ENCODE measurements at regions not wholly inside any gene's neighbourhood (a gene's known extent, or its start where the extent isn't known, plus 50 kb on each side); places are given as distances from the start of the nearest gene placed in this dataset.

DNA sequence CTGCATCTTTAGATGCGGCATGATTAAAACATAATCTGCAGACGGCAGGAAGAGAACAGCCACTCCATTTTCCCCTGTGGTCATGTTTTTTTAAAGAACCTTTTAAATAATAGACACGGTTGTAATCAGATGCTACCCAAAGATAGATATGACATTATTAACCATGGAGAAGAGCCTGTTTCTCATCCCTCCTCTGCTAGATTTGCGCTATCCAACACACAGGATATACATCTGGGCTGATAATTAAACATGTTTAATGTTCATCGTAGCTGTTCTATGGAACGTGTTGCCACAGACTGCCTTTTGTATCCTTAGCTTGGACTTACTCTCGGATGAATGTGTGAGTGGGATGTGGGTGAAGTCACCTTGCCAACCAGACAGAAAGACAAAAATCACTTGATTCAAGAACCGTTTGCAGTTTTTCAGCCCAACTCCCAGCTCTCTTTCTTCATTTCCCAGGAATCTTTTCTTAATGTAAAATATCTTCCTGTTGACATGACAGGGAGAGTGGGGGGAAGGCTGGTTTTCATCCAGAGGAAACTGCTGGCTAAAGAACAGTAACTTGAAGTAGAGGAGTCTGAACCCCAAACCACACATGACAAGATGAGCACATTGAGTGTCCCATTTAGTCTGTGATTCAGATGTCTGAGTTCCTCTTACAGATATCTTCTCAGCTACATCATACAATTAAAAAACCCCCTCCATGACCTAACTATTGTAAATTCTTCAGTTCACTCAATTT, 118.6 kb upstream of the PRICKLE2 start:
- TF ChIP-seq, protein P1, sequence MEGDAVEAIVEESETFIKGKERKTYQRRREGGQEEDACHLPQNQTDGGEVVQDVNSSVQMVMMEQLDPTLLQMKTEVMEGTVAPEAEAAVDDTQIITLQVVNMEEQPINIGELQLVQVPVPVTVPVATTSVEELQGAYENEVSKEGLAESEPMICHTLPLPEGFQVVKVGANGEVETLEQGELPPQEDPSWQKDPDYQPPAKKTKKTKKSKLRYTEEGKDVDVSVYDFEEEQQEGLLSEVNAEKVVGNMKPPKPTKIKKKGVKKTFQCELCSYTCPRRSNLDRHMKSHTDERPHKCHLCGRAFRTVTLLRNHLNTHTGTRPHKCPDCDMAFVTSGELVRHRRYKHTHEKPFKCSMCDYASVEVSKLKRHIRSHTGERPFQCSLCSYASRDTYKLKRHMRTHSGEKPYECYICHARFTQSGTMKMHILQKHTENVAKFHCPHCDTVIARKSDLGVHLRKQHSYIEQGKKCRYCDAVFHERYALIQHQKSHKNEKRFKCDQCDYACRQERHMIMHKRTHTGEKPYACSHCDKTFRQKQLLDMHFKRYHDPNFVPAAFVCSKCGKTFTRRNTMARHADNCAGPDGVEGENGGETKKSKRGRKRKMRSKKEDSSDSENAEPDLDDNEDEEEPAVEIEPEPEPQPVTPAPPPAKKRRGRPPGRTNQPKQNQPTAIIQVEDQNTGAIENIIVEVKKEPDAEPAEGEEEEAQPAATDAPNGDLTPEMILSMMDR (IDR thresholded peaks at IDR 0.05) = no peak
- no peak for TF ChIP-seq POLR2A (IDR thresholded peaks at IDR 0.05)
